ENCODE measurements at regions not wholly inside any gene's neighbourhood (a gene's known extent, or its start where the extent isn't known, plus 50 kb on each side); places are given as distances from the start of the nearest gene placed in this dataset.
"Not testable (repeated sequence)": the region's sequence is repeated elsewhere in the genome, so short reads cannot be mapped to it uniquely, and the experiment has no call there.

GRCh38 chr6:105560611-105561066, 157.8 kb upstream of the PREP start:
- no peak for DNase-seq
- Histone ChIP-seq H3K27me3 (no peaks in the 10 kb centered on the region), H3K36me3 (no peaks in the 10 kb centered on the region), H3K4me3 (no peak overlapping the region), H3K9me3 (no peaks in the 10 kb centered on the region)

- H3K27me3 ChIP-seq: no peaks in the 10 kb centered on the region
- no peaks in the 10 kb centered on the region for H3K36me3 ChIP-seq
- DNase-seq: no peak
- H3K9me3 ChIP-seq: no peaks in the 10 kb centered on the region
- no peak overlapping the region for H3K4me3 ChIP-seq
These were observed 154.4 kb upstream of the PREP start for GRCh38 chr6:105557291-105557690.

- no peaks in the 10 kb centered on the region for H3K9me3 ChIP-seq
- H3K4me3 ChIP-seq: no peak overlapping the region
- no peaks in the 10 kb centered on the region for H3K27me3 ChIP-seq
- H3K36me3 ChIP-seq: no peaks in the 10 kb centered on the region
- DNase-seq: no peak
These were observed 150.3 kb upstream of the PREP start for GRCh38 chr6:105553171-105553570.

GRCh38 chr6:105550955-105551620, 148.2 kb upstream of the PREP start:
- H3K4me3 ChIP-seq: no peak overlapping the region
- no peaks in the 10 kb centered on the region for H3K9me3 ChIP-seq
- no peaks in the 10 kb centered on the region for H3K27me3 ChIP-seq
- no peaks in the 10 kb centered on the region for H3K36me3 ChIP-seq
- no peak for DNase-seq

GRCh38 chr6:105546754-105547153, 143.9 kb upstream of the PREP start:
- Histone ChIP-seq H3K27me3 (no peaks in the 10 kb centered on the region), H3K4me3 (no peak overlapping the region), H3K9me3 (no peaks in the 10 kb centered on the region), H3K36me3 (no peaks in the 10 kb centered on the region)
- no peak for DNase-seq

GRCh38 chr6:105545947-105546731, 143.3 kb upstream of the PREP start:
- no peaks in the 10 kb centered on the region for H3K9me3 ChIP-seq
- no peak for DNase-seq
- no peak overlapping the region for H3K4me3 ChIP-seq
- no peaks in the 10 kb centered on the region for H3K36me3 ChIP-seq
- no peaks in the 10 kb centered on the region for H3K27me3 ChIP-seq

- Histone ChIP-seq H3K9me3 (no peaks in the 10 kb centered on the region), H3K4me3 (no peak overlapping the region), H3K36me3 (no peaks in the 10 kb centered on the region), H3K27me3 (no peaks in the 10 kb centered on the region)
- no peak for DNase-seq
These were observed 142.5 kb upstream of the PREP start for GRCh38 chr6:105545228-105545920.

GRCh38 chr6:105539911-105540310, 137.0 kb upstream of the PREP start:
- H3K36me3 ChIP-seq: no peaks in the 10 kb centered on the region
- H3K27me3 ChIP-seq: no peaks in the 10 kb centered on the region
- no peak for DNase-seq
- H3K9me3 ChIP-seq: no peaks in the 10 kb centered on the region
- H3K4me3 ChIP-seq: no peak overlapping the region

- Histone ChIP-seq H3K36me3 (no peaks in the 10 kb centered on the region), H3K4me3 (no peak overlapping the region), H3K9me3 (no peaks in the 10 kb centered on the region), H3K27me3 (no peaks in the 10 kb centered on the region)
- DNase-seq: no peak
These were observed 135.2 kb upstream of the PREP start for GRCh38 chr6:105537981-105538578.

GRCh38 chr6:105536961-105537360, 134.1 kb upstream of the PREP start:
- H3K27me3 ChIP-seq: no peaks in the 10 kb centered on the region
- no peak for DNase-seq

GRCh38 chr6:105533301-105533700, 130.4 kb upstream of the PREP start:
- Histone ChIP-seq H3K27me3 (no peaks in the 10 kb centered on the region), H3K9me3 (no peaks in the 10 kb centered on the region)
- no peak for DNase-seq

More at GRCh38 chr6:105536961-105537360, 134.1 kb upstream of the PREP start:
- H3K9me3 ChIP-seq: no peaks in the 10 kb centered on the region
- no peak overlapping the region for H3K4me3 ChIP-seq
- no peaks in the 10 kb centered on the region for H3K36me3 ChIP-seq

GRCh38 chr6:105526225-105526872, 123.5 kb upstream of the PREP start:
- Histone ChIP-seq H3K4me3 (no peak overlapping the region), H3K36me3 (no peaks in the 10 kb centered on the region), H3K27me3 (no peaks in the 10 kb centered on the region), H3K9me3 (no peaks in the 10 kb centered on the region)
- DNase-seq: no peak

More at GRCh38 chr6:105533301-105533700, 130.4 kb upstream of the PREP start:
- Histone ChIP-seq H3K4me3 (no peak overlapping the region), H3K36me3 (no peaks in the 10 kb centered on the region)

- no peaks in the 10 kb centered on the region for H3K36me3 ChIP-seq
- no peak overlapping the region for H3K4me3 ChIP-seq
- DNase-seq: no peak
- H3K9me3 ChIP-seq: no peaks in the 10 kb centered on the region
- no peaks in the 10 kb centered on the region for H3K27me3 ChIP-seq
These were observed 119.9 kb upstream of the PREP start for GRCh38 chr6:105522626-105523322.

GRCh38 chr6:105519954-105520353, 117.1 kb upstream of the PREP start:
- Histone ChIP-seq H3K9me3 (no peaks in the 10 kb centered on the region), H3K36me3 (no peaks in the 10 kb centered on the region), H3K4me3 (no peak overlapping the region), H3K27me3 (no peaks in the 10 kb centered on the region)
- DNase-seq: no peak

- not testable (repeated sequence) for H3K27me3 ChIP-seq, DNase-seq, H3K36me3 ChIP-seq, H3K4me3 ChIP-seq, H3K9me3 ChIP-seq
These were observed 116.1 kb upstream of the PREP start for GRCh38 chr6:105518993-105519392.

GRCh38 chr6:105515054-105515453, 112.2 kb upstream of the PREP start:
- Histone ChIP-seq H3K4me3 (no peak overlapping the region), H3K36me3 (no peaks in the 10 kb centered on the region), H3K9me3 (no peaks in the 10 kb centered on the region), H3K27me3 (no peaks in the 10 kb centered on the region)
- DNase-seq: no peak
